IMR-90 (cell line): ENCODE measurements at regions not wholly inside any gene's neighbourhood (a gene's known extent, or its start where the extent isn't known, plus 50 kb on each side); places are given as distances from the start of the nearest gene placed in this dataset.

Experiments used
- ATAC-seq: fragments of 200-7000 bp; cut with Tn5 transposase; 2 replicates; pipeline ENCODE4 v1.9.1; 2020; ENCODE audit warnings: low read depth, mild to moderate bottlenecking, moderate library complexity
- BruUV-seq: library from RNA; stranded (reverse); fragments of 400-500 nt; replicated peaks from 2 replicates; lab custom pipeline; 2021; lab: Mats Ljungman, UMichigan
- CTCF ChIA-PET: fragments of 300-600 bp; formaldehyde crosslinking; extraction: SDS; loops from one replicate; lab custom pipeline; 2021; ENCODE audit warnings: antibody characterized with exemption; lab: Yijun Ruan, JAX
- POLR2A ChIA-PET: fragments of 300-600 bp; sonication (Branson Sonifier 250); formaldehyde crosslinking; loops from one replicate; lab custom pipeline; 2022; ENCODE audit warnings: antibody characterized with exemption; ENCODE audit not compliant: unreplicated experiment; lab: Charles Lee
- DNase-seq: peaks from one replicate; pipeline ENCODE4 v3.0.0; 2013
- H2AFZ ChIP-seq: replicated peaks from 2 replicates; pipeline ENCODE3; 2013; ENCODE audit warnings: low read length, mild to moderate bottlenecking; ENCODE audit not compliant: poor library complexity
- H2AK5ac ChIP-seq: 2 replicates; pipeline ENCODE4 v1.6.1; 2013; ENCODE audit warnings: low read depth, low read length, inconsistent platforms
- H2AK9ac ChIP-seq: replicated peaks from 2 replicates; pipeline ENCODE3; 2013; ENCODE audit warnings: mild to moderate bottlenecking, low read depth, low read length, moderate library complexity; ENCODE audit not compliant: poor library complexity
- H2BK120ac ChIP-seq: 2 replicates; pipeline ENCODE4 v1.6.1; 2013; ENCODE audit warnings: low read depth, low read length, inconsistent platforms
- H2BK15ac ChIP-seq: 3 replicates; pipeline ENCODE4 v1.6.1; 2013; ENCODE audit warnings: low read depth, low read length, inconsistent platforms
- H2BK20ac ChIP-seq: 2 replicates; pipeline ENCODE4 v1.6.1; 2013; ENCODE audit warnings: low read depth, mild to moderate bottlenecking, inconsistent platforms, low read length, moderate library complexity
- H2BK5ac ChIP-seq: 2 replicates; pipeline ENCODE4 v1.6.1; 2013; ENCODE audit warnings: mild to moderate bottlenecking, low read depth, low read length, inconsistent platforms; ENCODE audit not compliant: poor library complexity, severe bottlenecking
- H3K14ac ChIP-seq: replicated peaks from 2 replicates; pipeline ENCODE4 v1.6.1; 2013; ENCODE audit warnings: low read depth, low read length, inconsistent platforms
- H3K18ac ChIP-seq: 2 replicates; pipeline ENCODE4 v1.6.1; 2013; ENCODE audit warnings: low read depth, low read length, control low read depth
- H3K23ac ChIP-seq: 2 replicates; pipeline ENCODE4 v1.6.1; 2013; ENCODE audit warnings: low read depth, low read length, inconsistent platforms
- H3K27ac ChIP-seq: 2 replicates; pipeline ENCODE4 v1.5.1; 2013; ENCODE audit warnings: mild to moderate bottlenecking, control low read depth, low read length; ENCODE audit not compliant: insufficient read depth
- H3K27me3 ChIP-seq: 2 replicates; pipeline ENCODE4 v1.6.1; 2013; ENCODE audit warnings: low read length; ENCODE audit not compliant: control insufficient read depth, insufficient read depth
- H3K36me3 ChIP-seq: 2 replicates; pipeline ENCODE4 v1.6.1; 2013; ENCODE audit warnings: low read length, mixed read lengths; ENCODE audit not compliant: control insufficient read depth, insufficient read depth
- H3K4ac ChIP-seq: 2 replicates; pipeline ENCODE4 v1.6.1; 2013; ENCODE audit warnings: low read depth, low read length, inconsistent platforms
- H3K4me1 ChIP-seq: 2 replicates; pipeline ENCODE4 v1.6.1; 2013; ENCODE audit warnings: low read length, mixed read lengths; ENCODE audit not compliant: control insufficient read depth, insufficient read depth
- H3K4me2 ChIP-seq: 2 replicates; pipeline ENCODE4 v1.6.1; 2013; ENCODE audit warnings: low read depth, mild to moderate bottlenecking, control low read depth, low read length, moderate library complexity
- H3K4me3 ChIP-seq: 2 replicates; pipeline ENCODE4 v1.5.1; 2013; ENCODE audit warnings: low read depth, mild to moderate bottlenecking, control low read depth, low read length, moderate library complexity; ENCODE audit not compliant: insufficient read depth
- H3K56ac ChIP-seq: 2 replicates; pipeline ENCODE4 v1.6.1; 2013; ENCODE audit warnings: low read length, inconsistent platforms; ENCODE audit not compliant: insufficient read depth; ENCODE audit errors: extremely low read depth
- H3K79me1 ChIP-seq, 2 experiments: 2 replicates each; pipeline ENCODE4 v1.6.1; 2013; ENCODE audit warnings: low read length in 2 of 2, inconsistent platforms in 1 of 2, low read depth in 1 of 2
- H3K9ac ChIP-seq: 2 replicates; pipeline ENCODE4 v1.6.1; 2013; ENCODE audit warnings: low read depth, low read length, control low read depth
- H3K9me1 ChIP-seq: 2 replicates; pipeline ENCODE4 v1.6.1; 2013; ENCODE audit warnings: low read length, inconsistent platforms; ENCODE audit not compliant: insufficient read depth
- H3K9me3 ChIP-seq: 2 replicates; pipeline ENCODE4 v1.6.1; 2013; ENCODE audit warnings: low read length; ENCODE audit not compliant: control insufficient read depth, insufficient read depth
- H4K20me1 ChIP-seq: 2 replicates; pipeline ENCODE4 v1.6.1; 2013; ENCODE audit warnings: low read length, inconsistent platforms; ENCODE audit not compliant: insufficient read depth
- H4K5ac ChIP-seq: 2 replicates; pipeline ENCODE4 v1.6.1; 2013; ENCODE audit warnings: mild to moderate bottlenecking, low read depth, low read length, control low read depth
- H4K8ac ChIP-seq, 2 experiments: 2 replicates each; pipeline ENCODE4 v1.6.1; 2013; ENCODE audit warnings: low read depth in 2 of 2, low read length in 2 of 2, control low read depth in 1 of 2, inconsistent platforms in 1 of 2
- H4K91ac ChIP-seq: 2 replicates; pipeline ENCODE4 v1.6.1; 2013; ENCODE audit warnings: low read depth, low read length, inconsistent platforms; ENCODE audit not compliant: insufficient read depth
- FOS ChIP-seq: fragments of 150-350 bp; IDR thresholded peaks from 2 replicates; pipeline ENCODE4 v1.6.1; 2016; ENCODE audit warnings: low read depth, low read length
- MAFK ChIP-seq: IDR thresholded peaks from 2 replicates; pipeline ENCODE4 v1.6.1; 2012; ENCODE audit warnings: low read depth, low read length, improper control_type of control experiment
- WGBS, 2 experiments: methylation state at CpG; one replicate each; pipeline versions ENCODE4 v1.1.5 to v1.1.7; 2013; ENCODE audit warnings: missing lambda C conversion rate in 2 of 2; ENCODE audit not compliant: insufficient read length in 1 of 2; ENCODE audit errors: extremely low coverage in 2 of 2; 5-methylcytosine and 5-hydroxymethylcytosine counted together
- dilution Hi-C: fragments of 300-500 bp; cut with HindIII; formaldehyde crosslinking; loops from one replicate; pipeline ENCODE4 v1.14.3; 2018; ENCODE audit warnings: low sequenced_read_pairs; ENCODE audit not compliant: unreplicated experiment
- in situ Hi-C: fragments of 300-500 bp; cut with MboI; formaldehyde crosslinking; loops from 3 replicates; pipeline ENCODE4 v1.14.3; 2019; ENCODE audit warnings: low sequenced_read_pairs, inconsistent platforms, mixed read lengths
- intact Hi-C: fragments of 100-400 bp; cut with micrococcal nuclease; formaldehyde crosslinking; loops from 2 replicates; pipeline ENCODE4 v1.10.0; 2022
- TF ChIP-seq, protein P1 (sequence below): conservative IDR thresholded peaks from 2 replicates; pipeline ENCODE4 v1.5.1; 2012; ENCODE audit warnings: mild to moderate bottlenecking, low read depth, low read length, improper control_type of control experiment

GRCh38 chr6:79374308-79374707 is 139.8 kb upstream of the HMGN3 start:
- ATAC-seq = no peak
- Histone ChIP-seq H3K9me3 (no peaks in the 10 kb centered on the region), H3K4me2 (no peak overlapping the region), H3K27ac (no peak overlapping the region), H3K36me3 (no peaks in the 10 kb centered on the region), H2BK15ac (no peak overlapping the region), H3K23ac (no peak overlapping the region), H3K14ac (no peak overlapping the region), H3K4ac (no peak overlapping the region), H3K4me1 (no peaks in the 10 kb centered on the region), H4K5ac (no peak overlapping the region), H2AK9ac (no peak overlapping the region), H4K91ac (no peak overlapping the region), H3K4me3 (no peak overlapping the region), H3K9me1 (no peaks in the 10 kb centered on the region), H3K79me1 (no peaks in the 10 kb centered on the region), H2BK20ac (no peak overlapping the region), H2BK120ac (no peak overlapping the region), H2BK5ac (no peak overlapping the region), H2AFZ (no peak overlapping the region), H4K8ac (no peak overlapping the region), H3K27me3 (no peaks in the 10 kb centered on the region), H3K9ac (no peak overlapping the region), H4K20me1 (no peaks in the 10 kb centered on the region), H3K56ac (no peak overlapping the region), H2AK5ac (no peak overlapping the region), H3K18ac (no peak overlapping the region)
- intact Hi-C loops = no loop called here
- CTCF ChIA-PET = no interaction called here
- no peak for TF ChIP-seq MAFK
- TF ChIP-seq FOS = no peak
- TF ChIP-seq, protein P1, sequence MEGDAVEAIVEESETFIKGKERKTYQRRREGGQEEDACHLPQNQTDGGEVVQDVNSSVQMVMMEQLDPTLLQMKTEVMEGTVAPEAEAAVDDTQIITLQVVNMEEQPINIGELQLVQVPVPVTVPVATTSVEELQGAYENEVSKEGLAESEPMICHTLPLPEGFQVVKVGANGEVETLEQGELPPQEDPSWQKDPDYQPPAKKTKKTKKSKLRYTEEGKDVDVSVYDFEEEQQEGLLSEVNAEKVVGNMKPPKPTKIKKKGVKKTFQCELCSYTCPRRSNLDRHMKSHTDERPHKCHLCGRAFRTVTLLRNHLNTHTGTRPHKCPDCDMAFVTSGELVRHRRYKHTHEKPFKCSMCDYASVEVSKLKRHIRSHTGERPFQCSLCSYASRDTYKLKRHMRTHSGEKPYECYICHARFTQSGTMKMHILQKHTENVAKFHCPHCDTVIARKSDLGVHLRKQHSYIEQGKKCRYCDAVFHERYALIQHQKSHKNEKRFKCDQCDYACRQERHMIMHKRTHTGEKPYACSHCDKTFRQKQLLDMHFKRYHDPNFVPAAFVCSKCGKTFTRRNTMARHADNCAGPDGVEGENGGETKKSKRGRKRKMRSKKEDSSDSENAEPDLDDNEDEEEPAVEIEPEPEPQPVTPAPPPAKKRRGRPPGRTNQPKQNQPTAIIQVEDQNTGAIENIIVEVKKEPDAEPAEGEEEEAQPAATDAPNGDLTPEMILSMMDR = no peak
- no TSS peak for BruUV-seq
- POLR2A ChIA-PET = no interaction called here
- in situ Hi-C loops = no loop called here
- dilution Hi-C loops = no loop called here
- no CpG with 5 or more reads among the region's 1 CpG for WGBS, 2 experiments
- DNase-seq = no peak
